ENCODE measurements at regions not wholly inside any gene's neighbourhood (a gene's known extent, or its start where the extent isn't known, plus 50 kb on each side); places are given as distances from the start of the nearest gene placed in this dataset.
A peak's percentile ranks its signal among the peaks of the same experiment; 100 is the strongest.

DNA sequence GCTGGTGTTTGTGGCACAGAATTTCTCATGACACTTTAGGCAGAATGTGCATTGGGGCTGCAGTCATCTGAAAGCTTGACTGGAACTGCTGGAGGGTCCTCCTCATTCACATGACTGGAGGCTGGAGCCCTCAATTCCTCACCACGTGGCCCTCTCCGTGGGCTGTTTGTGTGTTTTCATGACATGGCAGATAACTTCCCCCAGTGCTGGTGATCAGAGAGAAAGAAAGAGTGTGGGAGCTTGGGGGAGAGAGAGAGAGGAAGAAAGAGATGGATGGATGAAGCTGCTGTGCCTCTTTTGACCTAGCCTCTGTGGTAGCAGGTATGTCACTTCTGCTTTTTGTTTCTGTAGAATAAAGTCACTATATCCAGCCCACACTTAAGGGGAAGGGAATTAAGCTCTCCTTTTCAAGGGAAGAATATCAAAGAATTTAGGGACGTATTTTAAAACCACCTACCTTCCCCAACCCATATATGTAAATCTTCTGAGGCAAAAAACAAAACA is 169.6 kb upstream of the IL12A start:
- no peak for DNase-seq (ENCODE audit: low spot score)

DNA sequence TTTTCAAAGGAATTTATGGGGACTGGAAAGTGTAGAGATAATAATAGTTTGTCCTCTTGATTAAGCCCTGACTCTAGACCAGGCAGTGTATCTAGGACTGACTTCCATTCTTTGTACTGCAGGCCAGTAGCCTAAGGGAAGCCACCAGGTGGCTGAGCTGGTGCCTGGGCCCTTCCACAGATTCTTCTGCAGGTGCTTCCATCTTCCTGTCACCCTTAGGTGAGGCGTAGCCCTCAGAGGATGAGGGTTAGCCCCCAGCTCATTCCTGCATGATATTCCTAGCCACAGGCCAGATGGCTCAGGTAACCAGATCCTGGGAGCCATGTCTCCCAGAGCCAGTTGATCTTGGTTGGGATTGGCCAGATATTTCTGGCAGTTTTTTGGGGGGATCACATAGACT is 169.0 kb upstream of the IL12A start:
- no peak for DNase-seq (ENCODE audit: low spot score)

DNA sequence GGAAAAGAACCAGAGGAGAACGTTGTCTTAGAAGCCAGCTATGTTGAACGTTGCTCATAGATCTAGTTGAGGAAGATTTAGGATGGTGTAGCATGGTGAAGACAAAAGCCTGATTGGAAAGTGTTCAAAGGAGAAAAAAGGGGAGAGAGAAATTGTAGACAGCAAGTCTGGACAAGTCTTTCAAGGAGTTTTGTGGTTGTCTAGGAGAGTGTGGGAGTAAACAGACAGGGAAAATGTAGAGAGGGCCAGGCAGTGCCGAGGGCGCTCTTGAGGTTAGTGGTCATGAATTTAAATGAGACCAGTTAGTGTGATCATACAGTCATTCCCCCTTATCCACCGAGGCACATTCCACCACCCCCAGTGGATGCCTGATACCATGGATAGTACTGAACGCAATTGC is 167.5 kb upstream of the IL12A start:
- DNase-seq (ENCODE audit: low spot score): no peak

DNA sequence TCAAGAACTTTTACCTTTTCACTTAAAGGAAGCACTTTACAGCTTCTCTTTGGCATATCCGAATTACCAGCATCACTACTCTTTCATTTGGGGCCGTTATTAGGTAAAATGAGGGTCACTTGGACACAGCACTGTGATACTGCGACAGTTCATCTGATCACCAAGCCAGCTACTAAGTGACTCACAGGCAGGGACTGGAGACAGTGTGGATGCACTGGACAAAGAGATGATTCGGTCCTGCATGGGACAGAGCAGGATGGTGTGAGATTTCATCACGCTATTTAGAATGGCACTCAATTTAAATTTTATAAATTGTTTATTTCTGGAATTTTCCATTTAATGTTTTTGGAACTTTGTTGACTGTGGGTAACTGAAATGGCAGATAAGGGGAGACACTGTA is 166.9 kb upstream of the IL12A start:
- no peak for DNase-seq (ENCODE audit: low spot score)

GRCh38 chr3:159823780-159824179 is 164.9 kb upstream of the IL12A start:
- DNase-seq (ENCODE audit: low spot score): no peak

GRCh38 chr3:159824333-159824732 is 164.3 kb upstream of the IL12A start:
- no peak for DNase-seq (ENCODE audit: low spot score)

GRCh38 chr3:159825216-159825854 is 163.3 kb upstream of the IL12A start:
- peak; percentile 11 for DNase-seq (ENCODE audit: low spot score)

GRCh38 chr3:159828542-159828943 is 160.1 kb upstream of the IL12A start:
- no peak for DNase-seq (ENCODE audit: low spot score)

GRCh38 chr3:159829056-159829455 is 159.6 kb upstream of the IL12A start:
- no peak for DNase-seq (ENCODE audit: low spot score)

DNA sequence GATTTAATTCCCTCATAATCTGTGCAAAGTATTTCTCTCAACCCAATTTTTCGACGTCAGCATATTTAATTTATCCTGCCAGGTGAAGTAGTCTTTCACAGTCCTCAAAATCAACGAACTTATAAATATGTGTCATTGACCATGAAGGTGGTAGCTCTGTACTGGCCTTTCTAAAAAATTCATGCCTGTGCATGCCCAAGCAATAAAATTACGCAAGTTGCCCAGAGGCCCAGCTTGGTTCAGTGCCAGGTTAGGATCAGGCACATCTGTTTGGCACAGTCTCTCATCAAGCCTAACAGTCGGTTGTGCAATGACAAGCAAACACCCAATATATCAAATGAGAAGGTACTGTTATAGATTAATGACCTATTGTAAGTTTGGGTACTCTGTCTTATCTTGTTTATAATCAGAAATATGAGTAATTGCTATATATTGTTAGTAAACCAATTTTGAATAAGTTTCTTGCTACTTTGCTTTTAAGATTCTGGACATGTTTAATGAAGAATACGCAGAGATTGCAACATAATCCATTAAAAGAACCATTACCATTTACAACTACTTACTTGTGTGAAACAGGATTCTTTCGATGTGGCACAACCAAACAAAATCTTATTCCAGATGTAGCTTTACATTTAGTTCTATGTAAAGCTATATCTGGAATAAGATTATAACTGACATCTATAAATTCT is 159.0 kb upstream of the IL12A start:
- DNase-seq (ENCODE audit: low spot score): peak; percentile 10

GRCh38 chr3:159830523-159831154 is 158.0 kb upstream of the IL12A start:
- DNase-seq (ENCODE audit: low spot score): no peak

GRCh38 chr3:159831466-159831865 is 157.2 kb upstream of the IL12A start:
- no peak for DNase-seq (ENCODE audit: low spot score)

DNA sequence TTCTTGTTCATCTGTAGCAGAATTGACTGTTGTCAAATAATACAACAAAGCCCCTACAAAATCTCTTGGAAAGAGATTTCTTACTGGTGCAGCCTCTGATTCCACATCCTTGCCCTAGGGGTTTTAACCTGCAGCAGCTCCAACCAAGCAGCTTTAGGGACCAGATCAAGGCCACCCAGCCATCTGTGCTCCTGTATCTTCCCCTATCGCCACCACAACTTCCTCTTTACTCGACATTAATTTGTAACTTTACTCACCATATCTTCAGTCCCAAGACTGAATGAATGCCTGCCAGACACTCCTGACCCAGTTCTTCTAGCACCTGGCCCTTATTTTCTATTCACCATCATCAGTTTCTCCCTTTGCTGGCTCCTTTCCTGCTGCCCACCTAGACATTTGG is 156.6 kb upstream of the IL12A start:
- DNase-seq (ENCODE audit: low spot score): no peak

GRCh38 chr3:159835126-159835525 is 153.5 kb upstream of the IL12A start:
- no peak for DNase-seq (ENCODE audit: low spot score)

DNA sequence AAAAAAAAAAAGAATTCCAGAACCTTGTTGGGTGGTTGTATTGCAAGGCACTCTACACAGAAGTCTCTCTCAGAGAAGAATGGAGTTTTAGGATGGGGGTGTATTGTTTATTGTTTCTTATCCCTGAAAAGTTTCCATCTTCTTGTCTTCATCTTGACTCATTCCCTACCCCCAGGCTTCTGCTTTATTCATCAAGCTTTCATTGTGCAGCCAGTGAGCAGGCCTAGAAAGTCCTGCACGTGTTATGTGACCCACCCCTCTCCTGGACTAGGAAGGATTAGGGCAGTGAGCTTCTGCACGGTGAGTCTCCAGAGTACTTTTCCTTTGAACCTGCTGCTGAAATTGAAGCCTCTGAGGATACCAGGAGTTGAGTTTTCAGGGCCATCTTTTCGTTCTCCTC is 150.9 kb upstream of the IL12A start:
- DNase-seq (ENCODE audit: low spot score): no peak

DNA sequence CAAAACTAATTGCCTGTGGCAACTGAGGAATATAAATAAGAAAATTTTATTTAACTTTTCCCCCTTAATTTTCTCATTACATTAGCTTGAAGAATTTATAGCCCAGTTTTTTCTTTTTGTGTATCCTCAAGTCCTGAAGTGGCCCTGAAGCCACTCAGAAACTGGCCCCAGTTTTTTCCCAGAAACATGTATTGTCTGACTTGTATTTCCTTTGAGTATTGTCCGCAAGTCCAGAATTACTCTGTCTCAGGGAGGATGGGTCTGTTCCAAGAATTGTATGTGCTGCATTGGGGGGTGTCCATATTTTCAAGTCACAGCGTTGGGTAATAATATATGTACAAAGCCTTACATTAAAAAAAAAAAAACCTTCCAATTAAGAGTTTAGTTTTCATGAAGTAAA is 149.7 kb upstream of the IL12A start:
- DNase-seq (ENCODE audit: low spot score): no peak

GRCh38 chr3:159839561-159840379 is 148.9 kb upstream of the IL12A start, which contains the start of gene SCHIP1:
Gene SCHIP1 (plus strand): TSS chr3:159839861.
- no peak for DNase-seq (ENCODE audit: low spot score)

GRCh38 chr3:159840703-159841299 is 147.8 kb upstream of the IL12A start:
- DNase-seq (ENCODE audit: low spot score): no peak

DNA sequence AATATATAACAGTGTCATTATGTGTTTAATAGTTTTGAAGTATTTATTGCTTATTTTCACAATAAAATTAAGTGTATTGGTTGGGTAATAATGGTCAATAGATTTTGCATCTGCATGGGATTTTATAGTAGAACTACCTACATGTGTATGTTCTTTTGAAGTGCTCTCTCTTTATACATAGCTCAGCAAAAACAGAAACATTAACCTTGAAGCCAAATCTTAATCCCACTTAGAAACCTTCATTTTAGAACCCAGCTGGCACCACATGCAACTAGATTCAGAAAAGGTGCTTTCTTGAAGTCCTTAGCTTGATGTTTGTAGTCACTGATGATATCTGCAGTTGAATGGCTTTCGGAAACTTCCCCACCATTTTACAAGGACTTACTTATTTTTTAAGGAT is 146.9 kb upstream of the IL12A start:
- DNase-seq (ENCODE audit: low spot score): no peak

- DNase-seq (ENCODE audit: low spot score): no peak
Measured at GRCh38 chr3:159843840-159844730, 144.6 kb upstream of the IL12A start.

- DNase-seq (ENCODE audit: low spot score): no peak
Measured at GRCh38 chr3:159844801-159845261, 143.8 kb upstream of the IL12A start.
